HFFc6 (cell line): ENCODE measurements at regions not wholly inside any gene's neighbourhood (a gene's known extent, or its start where the extent isn't known, plus 50 kb on each side); places are given as distances from the start of the nearest gene placed in this dataset.

ENCODE experiments used
- DNase-seq: peaks from one replicate; pipeline ENCODE4 v3.0.0-alpha.2; 2018
- H3K27ac Mint-ChIP-seq: 2 replicates; pipeline ENCODE4 v1.8.0; 2020; ENCODE audit warnings: mild to moderate bottlenecking, mixed read lengths
- H3K27me3 Mint-ChIP-seq: 2 replicates; pipeline ENCODE4 v1.8.0; 2021; ENCODE audit warnings: mild to moderate bottlenecking, moderate library complexity, mixed read lengths; ENCODE audit not compliant: insufficient read depth
- H3K36me3 Mint-ChIP-seq: 2 replicates; pipeline ENCODE4 v1.8.0; 2021; ENCODE audit warnings: low read depth, mixed read lengths
- H3K4me1 Mint-ChIP-seq: 2 replicates; pipeline ENCODE4 v1.8.0; 2020; ENCODE audit warnings: low read depth, mixed read lengths
- H3K4me3 Mint-ChIP-seq: 2 replicates; pipeline ENCODE4 v1.8.0; 2020; ENCODE audit warnings: mild to moderate bottlenecking, moderate library complexity, mixed read lengths
- H3K9me3 Mint-ChIP-seq: 2 replicates; pipeline ENCODE4 v1.8.0; 2020; ENCODE audit warnings: mild to moderate bottlenecking, mixed read lengths
- TF ChIP-seq, protein P1 (sequence below): fragments of 200-600 bp; sonication (generic); IDR thresholded peaks from 2 replicates; pipeline ENCODE4 v1.5.0; 2021; ENCODE audit warnings: antibody characterized with exemption, mild to moderate bottlenecking

GRCh38 chr4:3387943-3388361 is 53.8 kb upstream of the HGFAC start:
- Mint-ChIP-seq H3K4me3 (peak overlapping the region; percentile 90), H3K27ac (peak overlapping the region; percentile 95), H3K27me3 (peaks cover 9% of the 10 kb centered on the region), H3K4me1 (peaks cover 34% of the 10 kb centered on the region), H3K9me3 (no peaks in the 10 kb centered on the region), H3K36me3 (no peaks in the 10 kb centered on the region)
- peak; percentile 35 for DNase-seq
- TF ChIP-seq, protein P1, sequence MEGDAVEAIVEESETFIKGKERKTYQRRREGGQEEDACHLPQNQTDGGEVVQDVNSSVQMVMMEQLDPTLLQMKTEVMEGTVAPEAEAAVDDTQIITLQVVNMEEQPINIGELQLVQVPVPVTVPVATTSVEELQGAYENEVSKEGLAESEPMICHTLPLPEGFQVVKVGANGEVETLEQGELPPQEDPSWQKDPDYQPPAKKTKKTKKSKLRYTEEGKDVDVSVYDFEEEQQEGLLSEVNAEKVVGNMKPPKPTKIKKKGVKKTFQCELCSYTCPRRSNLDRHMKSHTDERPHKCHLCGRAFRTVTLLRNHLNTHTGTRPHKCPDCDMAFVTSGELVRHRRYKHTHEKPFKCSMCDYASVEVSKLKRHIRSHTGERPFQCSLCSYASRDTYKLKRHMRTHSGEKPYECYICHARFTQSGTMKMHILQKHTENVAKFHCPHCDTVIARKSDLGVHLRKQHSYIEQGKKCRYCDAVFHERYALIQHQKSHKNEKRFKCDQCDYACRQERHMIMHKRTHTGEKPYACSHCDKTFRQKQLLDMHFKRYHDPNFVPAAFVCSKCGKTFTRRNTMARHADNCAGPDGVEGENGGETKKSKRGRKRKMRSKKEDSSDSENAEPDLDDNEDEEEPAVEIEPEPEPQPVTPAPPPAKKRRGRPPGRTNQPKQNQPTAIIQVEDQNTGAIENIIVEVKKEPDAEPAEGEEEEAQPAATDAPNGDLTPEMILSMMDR = no peak

DNA sequence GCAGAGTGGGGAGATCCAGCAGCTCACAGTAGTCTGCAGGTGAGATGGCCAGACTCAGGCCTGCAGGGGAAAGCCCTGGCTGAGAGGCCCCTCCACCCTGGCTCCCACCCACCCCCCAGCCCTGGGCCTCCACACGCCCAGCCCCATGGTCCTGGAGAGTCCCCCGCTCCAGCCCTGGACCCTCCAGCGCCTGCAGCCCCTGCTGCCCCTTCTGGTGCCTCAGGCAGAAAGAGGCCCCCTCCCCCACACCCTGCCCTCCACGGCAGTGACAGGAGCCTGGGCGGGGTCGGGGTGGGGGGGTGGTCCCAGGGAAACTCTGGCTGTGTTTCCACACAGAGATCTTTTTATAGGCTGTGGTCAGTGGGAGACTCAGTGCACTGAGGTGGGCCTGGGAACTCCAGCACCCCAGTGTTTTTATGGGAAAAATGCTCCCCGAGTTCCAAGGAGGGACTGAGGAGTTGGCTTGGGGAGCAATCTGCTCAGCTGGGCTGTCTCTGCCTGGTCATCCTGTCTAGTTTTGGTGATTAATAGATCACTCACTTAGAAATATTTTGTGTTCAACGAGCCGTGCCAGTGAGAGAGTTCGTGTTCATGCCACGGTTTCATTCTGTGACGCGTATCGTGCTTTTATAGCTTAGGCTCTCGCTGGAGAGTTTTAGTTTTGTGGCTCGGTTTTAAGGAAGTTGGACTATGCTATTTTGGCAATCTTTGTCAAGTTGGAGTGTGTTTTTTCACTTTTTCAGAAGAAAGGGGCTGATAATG is 53.1 kb upstream of the HGFAC start:
- Mint-ChIP-seq H3K36me3 (no peaks in the 10 kb centered on the region), H3K27ac (peak overlapping the region; percentile 97), H3K4me1 (peaks cover 34% of the 10 kb centered on the region), H3K27me3 (peaks cover 9% of the 10 kb centered on the region), H3K4me3 (peak overlapping the region; percentile 90), H3K9me3 (no peaks in the 10 kb centered on the region)
- TF ChIP-seq, protein P1 = no peak
- peak; percentile 84 for DNase-seq

- Mint-ChIP-seq H3K9me3 (no peaks in the 10 kb centered on the region), H3K27me3 (peaks cover 8% of the 10 kb centered on the region), H3K4me3 (peak overlapping the region; percentile 87), H3K36me3 (no peaks in the 10 kb centered on the region), H3K27ac (peak overlapping the region; percentile 97), H3K4me1 (peaks cover 34% of the 10 kb centered on the region)
- TF ChIP-seq, protein P1 = no peak
- no peak for DNase-seq
Observed at GRCh38 chr4:3389233-3390215, 52.2 kb upstream of the HGFAC start.

- Mint-ChIP-seq H3K4me1 (peaks cover 34% of the 10 kb centered on the region), H3K27ac (peak overlapping the region; percentile 97), H3K27me3 (peaks cover 8% of the 10 kb centered on the region), H3K36me3 (no peaks in the 10 kb centered on the region), H3K9me3 (no peaks in the 10 kb centered on the region), H3K4me3 (no peak overlapping the region; the same call in 1 of the 2 replicates)
- TF ChIP-seq, protein P1 = no peak
- DNase-seq = no peak
Observed at GRCh38 chr4:3390288-3390811, 51.4 kb upstream of the HGFAC start.

DNA sequence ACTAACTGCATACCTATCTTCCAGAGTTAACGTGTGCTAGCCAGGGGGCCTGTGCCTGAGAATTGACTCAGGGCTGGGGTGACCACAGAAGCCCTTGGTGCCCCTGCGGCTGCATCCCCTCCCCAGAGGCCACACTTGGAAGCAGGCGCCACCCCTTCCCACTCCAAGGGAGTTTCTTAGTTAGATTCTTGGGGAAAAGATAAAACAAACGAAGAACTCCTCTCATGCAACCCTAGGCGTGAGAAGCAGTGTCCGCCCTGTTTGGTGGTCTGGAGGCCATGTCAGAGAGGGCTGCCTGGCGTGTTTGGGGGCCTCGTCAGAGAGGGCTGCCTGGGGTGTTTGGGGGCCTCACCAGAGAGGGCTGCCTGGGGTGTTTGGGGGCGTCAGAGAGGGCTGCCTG is 50.3 kb upstream of the HGFAC start:
- Mint-ChIP-seq H3K27me3 (peaks cover 5% of the 10 kb centered on the region; the same call in 1 of the 2 replicates), H3K4me1 (peaks cover 34% of the 10 kb centered on the region), H3K4me3 (no peak overlapping the region), H3K27ac (no peak overlapping the region), H3K36me3 (peaks cover 2% of the 10 kb centered on the region; the same call in 1 of the 2 replicates), H3K9me3 (no peaks in the 10 kb centered on the region)
- DNase-seq = no peak
- TF ChIP-seq, protein P1 = no peak
